Retinal pigment epithelial cell (primary cell): ENCODE measurements at regions not wholly inside any gene's neighbourhood (a gene's known extent, or its start where the extent isn't known, plus 50 kb on each side); places are given as distances from the start of the nearest gene placed in this dataset.

ENCODE experiments used
- DNase-seq: peaks from one replicate; pipeline ENCODE4 v3.0.0-alpha.2; 2010; ENCODE audit warnings: low read depth
- H3K4me3 ChIP-seq: 2 replicates; pipeline ENCODE4 v1.5.1; 2011; ENCODE audit warnings: mild to moderate bottlenecking, low read length, control low read depth, moderate library complexity
- TF ChIP-seq, protein P1 (sequence below): conservative IDR thresholded peaks from 2 replicates; pipeline ENCODE4 v1.5.1; 2011; ENCODE audit warnings: low read depth, low read length, control low read depth, inconsistent platforms

DNA sequence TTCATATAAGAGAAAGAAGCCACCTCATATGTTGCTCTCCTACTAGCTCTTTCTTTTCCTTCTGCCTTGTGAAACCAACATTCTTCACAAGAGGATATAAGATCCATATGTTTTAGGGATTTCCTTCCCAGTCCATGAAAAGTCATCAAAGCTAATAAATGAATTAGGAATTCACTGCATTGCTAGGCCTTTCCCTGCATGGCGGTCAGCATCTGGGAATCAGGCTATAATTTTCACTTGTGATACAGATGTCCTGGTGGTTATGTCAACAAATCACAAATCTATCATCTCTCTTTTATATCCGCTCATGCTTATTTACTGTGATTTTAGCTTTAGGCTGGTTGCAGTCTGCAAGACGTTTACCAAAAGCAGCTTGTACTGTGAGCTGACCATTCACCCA is 510.0 kb downstream of the NLGN4X start:
- DNase-seq, result no peak
- no peak overlapping the region for H3K4me3 ChIP-seq
- TF ChIP-seq, protein P1, sequence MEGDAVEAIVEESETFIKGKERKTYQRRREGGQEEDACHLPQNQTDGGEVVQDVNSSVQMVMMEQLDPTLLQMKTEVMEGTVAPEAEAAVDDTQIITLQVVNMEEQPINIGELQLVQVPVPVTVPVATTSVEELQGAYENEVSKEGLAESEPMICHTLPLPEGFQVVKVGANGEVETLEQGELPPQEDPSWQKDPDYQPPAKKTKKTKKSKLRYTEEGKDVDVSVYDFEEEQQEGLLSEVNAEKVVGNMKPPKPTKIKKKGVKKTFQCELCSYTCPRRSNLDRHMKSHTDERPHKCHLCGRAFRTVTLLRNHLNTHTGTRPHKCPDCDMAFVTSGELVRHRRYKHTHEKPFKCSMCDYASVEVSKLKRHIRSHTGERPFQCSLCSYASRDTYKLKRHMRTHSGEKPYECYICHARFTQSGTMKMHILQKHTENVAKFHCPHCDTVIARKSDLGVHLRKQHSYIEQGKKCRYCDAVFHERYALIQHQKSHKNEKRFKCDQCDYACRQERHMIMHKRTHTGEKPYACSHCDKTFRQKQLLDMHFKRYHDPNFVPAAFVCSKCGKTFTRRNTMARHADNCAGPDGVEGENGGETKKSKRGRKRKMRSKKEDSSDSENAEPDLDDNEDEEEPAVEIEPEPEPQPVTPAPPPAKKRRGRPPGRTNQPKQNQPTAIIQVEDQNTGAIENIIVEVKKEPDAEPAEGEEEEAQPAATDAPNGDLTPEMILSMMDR, result no peak

DNA sequence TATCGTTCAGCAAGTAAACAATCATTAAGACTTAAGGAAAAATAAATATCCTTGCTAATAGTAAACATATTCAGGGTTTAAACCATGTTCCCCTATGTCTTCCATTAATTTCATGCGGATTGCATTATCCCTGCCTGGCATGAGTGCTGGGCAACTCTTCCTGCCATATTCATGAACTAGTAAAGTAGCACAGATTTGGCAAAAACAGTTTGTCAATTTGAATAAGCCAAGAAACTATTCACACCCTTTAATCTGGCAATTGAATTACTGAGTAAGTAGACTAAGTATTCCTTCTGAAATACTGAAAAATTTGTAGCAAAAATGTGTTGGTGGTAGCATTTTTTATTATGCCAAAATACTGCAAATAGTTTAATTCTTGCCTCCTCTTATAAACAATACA is 512.0 kb downstream of the NLGN4X start:
- no peak overlapping the region for H3K4me3 ChIP-seq
- no peak for DNase-seq
- TF ChIP-seq, protein P1, result no peak

DNA sequence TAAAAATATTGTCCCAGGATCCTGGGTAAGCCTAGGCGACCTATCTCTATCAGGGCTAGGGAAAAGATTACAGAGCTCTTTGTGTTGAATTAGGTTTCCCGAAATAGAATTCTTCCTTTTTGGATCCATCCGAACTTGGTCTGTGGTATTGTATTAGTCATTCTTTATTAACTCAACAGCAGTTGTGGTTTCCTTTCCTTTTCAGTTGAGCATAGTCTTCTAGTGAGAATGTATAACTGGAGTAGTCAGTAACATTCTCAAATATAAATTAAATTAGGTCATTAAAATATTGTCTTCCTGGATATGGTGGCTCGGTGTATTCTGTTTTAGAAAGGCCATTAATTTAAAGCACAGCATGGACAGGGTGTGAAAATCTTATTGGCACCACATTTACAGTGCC is 520.4 kb downstream of the NLGN4X start:
- DNase-seq, result no peak
- no peak overlapping the region for H3K4me3 ChIP-seq
- TF ChIP-seq, protein P1, result no peak

DNA sequence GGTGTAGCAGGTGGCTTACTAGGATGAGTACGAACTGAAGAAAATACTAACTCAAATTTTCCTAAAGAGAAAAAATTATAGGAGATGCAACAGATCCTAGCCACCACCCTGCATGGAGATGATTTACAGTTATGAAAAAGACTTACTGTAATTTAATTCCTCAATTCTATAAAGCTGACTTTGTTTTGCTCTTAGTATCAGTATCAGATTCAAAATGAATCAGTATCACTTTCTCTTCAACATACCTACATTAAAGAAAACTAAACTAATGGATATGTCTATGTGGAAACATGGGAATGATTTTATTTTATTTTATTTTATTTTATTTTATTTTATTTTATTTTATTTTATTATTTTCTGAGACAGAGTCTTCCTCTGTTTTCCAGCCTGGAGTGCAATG is 525.8 kb downstream of the NLGN4X start:
- DNase-seq, result no peak
- H3K4me3 ChIP-seq, result no peak overlapping the region
- TF ChIP-seq, protein P1, result no peak

DNA sequence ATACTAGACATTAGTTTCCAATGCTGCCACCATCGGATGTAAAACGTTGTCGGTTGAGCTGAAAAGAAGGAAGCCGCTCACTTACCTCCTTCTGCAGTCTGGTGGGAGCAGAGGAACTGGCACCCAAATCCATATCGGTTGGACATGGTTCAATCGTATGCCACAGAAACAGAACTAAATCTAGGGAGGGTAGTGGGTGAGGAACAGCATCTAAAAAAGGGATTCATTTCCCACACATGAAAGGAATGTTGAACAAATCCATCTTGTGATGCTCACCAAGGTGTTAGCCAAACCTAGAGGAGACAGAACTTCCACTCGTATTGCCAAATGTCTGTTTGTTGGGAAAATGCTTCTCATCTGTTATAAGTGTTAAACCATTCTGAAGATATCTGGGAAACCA is 532.7 kb downstream of the NLGN4X start:
- H3K4me3 ChIP-seq, result no peak overlapping the region
- TF ChIP-seq, protein P1, result no peak
- DNase-seq, result no peak

DNA sequence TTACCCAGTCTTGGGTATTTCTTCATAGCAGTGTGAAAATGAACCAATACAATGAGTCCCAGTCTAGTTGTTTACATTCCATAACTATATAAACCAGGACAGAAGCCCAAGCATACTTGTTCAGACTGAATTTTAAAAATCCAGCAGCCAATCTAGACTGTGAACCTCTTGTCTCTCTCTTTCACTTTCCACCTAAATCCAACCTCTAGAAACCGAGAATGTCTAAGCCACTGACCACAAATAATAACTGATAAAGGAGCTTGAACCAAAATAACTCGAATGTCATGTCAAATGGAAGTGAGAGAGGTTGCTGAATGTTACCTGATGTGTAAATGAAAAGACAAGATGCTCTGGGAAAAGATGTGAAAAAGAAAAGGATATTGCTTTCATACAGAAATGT is 544.7 kb downstream of the NLGN4X start:
- no peak for DNase-seq
- TF ChIP-seq, protein P1, result no peak
- no peak overlapping the region for H3K4me3 ChIP-seq

GRCh38 chrX:5681159-5681558 is 547.5 kb downstream of the NLGN4X start:
- DNase-seq, result no peak
- no peak overlapping the region for H3K4me3 ChIP-seq
- TF ChIP-seq, protein P1, result no peak
